Mesenchymal stem cell (in vitro differentiated cells and primary cell): ENCODE measurements at regions not wholly inside any gene's neighbourhood (a gene's known extent, or its start where the extent isn't known, plus 50 kb on each side); places are given as distances from the start of the nearest gene placed in this dataset.

Experiments used
- DNase-seq: peaks from one replicate; pipeline ENCODE4 v3.0.0-alpha.2; 2013
- H2AFZ ChIP-seq: one replicate; pipeline ENCODE4 v1.6.1; 2013; ENCODE audit warnings: low read depth, mild to moderate bottlenecking, control low read depth, inconsistent platforms, low read length, moderate library complexity
- H2AK5ac ChIP-seq: 2 replicates; pipeline ENCODE4 v1.6.1; 2013; ENCODE audit warnings: low read length, moderate library complexity, mild to moderate bottlenecking, inconsistent platforms; ENCODE audit not compliant: severe bottlenecking
- H2BK120ac ChIP-seq: one replicate; pipeline ENCODE4 v1.6.1; 2013; ENCODE audit warnings: low read depth, mild to moderate bottlenecking, inconsistent platforms, low read length, moderate library complexity
- H2BK12ac ChIP-seq, 2 experiments: one replicate each; pipeline ENCODE4 v1.6.1; 2013; ENCODE audit warnings: inconsistent platforms in 2 of 2, low read length in 2 of 2, mild to moderate bottlenecking in 2 of 2, moderate library complexity in 2 of 2, control low read depth in 1 of 2
- H2BK15ac ChIP-seq: one replicate; pipeline ENCODE4 v1.6.1; 2013; ENCODE audit warnings: mild to moderate bottlenecking, low read depth, inconsistent platforms; ENCODE audit not compliant: poor library complexity, severe bottlenecking
- H2BK5ac ChIP-seq: 2 replicates; pipeline ENCODE4 v1.6.1; 2013; ENCODE audit warnings: low read depth, mild to moderate bottlenecking, low read length, control low read depth, inconsistent platforms; ENCODE audit not compliant: poor library complexity, severe bottlenecking
- H3K14ac ChIP-seq, 2 experiments: one replicate each; pipeline ENCODE4 v1.6.1; 2013; ENCODE audit warnings: inconsistent platforms in 2 of 2, low read length in 2 of 2, control low read depth in 1 of 2, mild to moderate bottlenecking in 1 of 2, moderate library complexity in 1 of 2
- H3K18ac ChIP-seq, 2 experiments: one replicate each; pipeline ENCODE4 v1.6.1; 2013; ENCODE audit warnings: inconsistent platforms in 2 of 2, low read length in 2 of 2, control low read depth in 1 of 2, low read depth in 1 of 2, mild to moderate bottlenecking in 1 of 2
- H3K23ac ChIP-seq, 2 experiments: one replicate each; pipeline ENCODE4 v1.6.1; 2013; ENCODE audit warnings: inconsistent platforms in 2 of 2, low read length in 2 of 2, mild to moderate bottlenecking in 2 of 2, moderate library complexity in 2 of 2, control low read depth in 1 of 2
- H3K27ac ChIP-seq: 2 replicates; pipeline ENCODE4 v1.5.1; 2013; ENCODE audit warnings: mild to moderate bottlenecking, moderate library complexity, low read length, control low read depth, inconsistent platforms; ENCODE audit not compliant: poor library complexity, severe bottlenecking
- H3K27me3 ChIP-seq, 2 experiments: 2 replicates each; pipeline versions ENCODE4 v1.6.1 to v1.7.0; 2013; ENCODE audit warnings: low read length in 2 of 2, mild to moderate bottlenecking in 2 of 2, moderate library complexity in 2 of 2, control low read depth in 1 of 2, inconsistent platforms in 1 of 2; ENCODE audit not compliant: control insufficient read depth in 1 of 2, insufficient read depth in 1 of 2
- H3K36me3 ChIP-seq, 2 experiments: 2 replicates each; pipeline versions ENCODE4 v1.6.1 to v1.7.0; 2013; ENCODE audit warnings: low read length in 2 of 2, control low read depth in 1 of 2, inconsistent platforms in 1 of 2, low read depth in 1 of 2, mild to moderate bottlenecking in 1 of 2; ENCODE audit not compliant: insufficient read depth in 2 of 2, control insufficient read depth in 1 of 2
- H3K4ac ChIP-seq, 2 experiments: one replicate each; pipeline ENCODE4 v1.6.1; 2013; ENCODE audit warnings: inconsistent platforms in 2 of 2, low read length in 2 of 2, mild to moderate bottlenecking in 2 of 2, moderate library complexity in 2 of 2, control low read depth in 1 of 2, low read depth in 1 of 2
- H3K4me1 ChIP-seq: 2 replicates; pipeline ENCODE4 v1.6.1; 2013; ENCODE audit warnings: low read depth, low read length, control low read depth; ENCODE audit not compliant: control insufficient read depth, insufficient read depth
- H3K4me2 ChIP-seq: 2 replicates; pipeline ENCODE4 v1.6.1; 2013; ENCODE audit warnings: low read length, mild to moderate bottlenecking, inconsistent platforms; ENCODE audit not compliant: poor library complexity, severe bottlenecking
- H3K4me3 ChIP-seq, 2 experiments: 2 replicates each; pipeline versions ENCODE4 v1.5.1 to v1.7.0; 2013; ENCODE audit warnings: low read length in 2 of 2, mild to moderate bottlenecking in 2 of 2, control low read depth in 1 of 2, low read depth in 1 of 2; ENCODE audit not compliant: insufficient read depth in 1 of 2
- H3K79me1 ChIP-seq: replicated peaks from 2 replicates; pipeline ENCODE4 v1.6.1; 2013; ENCODE audit warnings: mild to moderate bottlenecking, control low read depth, low read length, inconsistent platforms; ENCODE audit not compliant: poor library complexity, severe bottlenecking
- H3K9ac ChIP-seq: 2 replicates; pipeline ENCODE4 v1.7.0; 2013; ENCODE audit warnings: mild to moderate bottlenecking, low read length, moderate library complexity
- H3K9me3 ChIP-seq: 2 replicates; pipeline ENCODE4 v1.7.0; 2013; ENCODE audit warnings: mild to moderate bottlenecking, low read length; ENCODE audit not compliant: control insufficient read depth
- H4K8ac ChIP-seq: one replicate; pipeline ENCODE4 v1.6.1; 2013; ENCODE audit warnings: inconsistent platforms, mild to moderate bottlenecking, low read length, moderate library complexity
- H4K91ac ChIP-seq: one replicate; pipeline ENCODE4 v1.6.1; 2013; ENCODE audit warnings: mild to moderate bottlenecking, low read length, inconsistent platforms
- WGBS: methylation state at CpG from one replicate; pipeline ENCODE4 v1.1.7; 2013; ENCODE audit warnings: mixed read lengths; 5-methylcytosine and 5-hydroxymethylcytosine counted together

GRCh38 chr18:22334567-22334966 lies 83.1 kb downstream of the CTAGE1 start:
- Histone ChIP-seq H3K18ac (no peak overlapping the region), H4K91ac (no peak overlapping the region), H3K36me3 (no peaks in the 10 kb centered on the region), H2AFZ (no peak overlapping the region), H2BK120ac (no peak overlapping the region), H2BK5ac (no peak overlapping the region), H2AK5ac (no peak overlapping the region), H3K27ac (no peak overlapping the region), H2BK15ac (no peak overlapping the region), H2BK12ac (no peak overlapping the region), H3K4me3 (no peak overlapping the region), H3K14ac (no peak overlapping the region), H3K4me2 (no peak overlapping the region), H3K27me3 (peaks cover 26 to 65% of the 10 kb centered on the region in 2 experiments), H3K9ac (no peak overlapping the region), H3K23ac (no peak overlapping the region), H3K4ac (no peak overlapping the region), H3K79me1 (no peaks in the 10 kb centered on the region), H4K8ac (no peak overlapping the region), H3K4me1 (no peaks in the 10 kb centered on the region), H3K9me3 (no peaks in the 10 kb centered on the region)
- DNase-seq: no peak
- 89% methylated on average over 5 of the region's 5 CpGs for whole genome bisulfite sequencing

GRCh38 chr18:22332590-22332989 lies 85.1 kb downstream of the CTAGE1 start:
- H3K27ac ChIP-seq: no peak overlapping the region
- DNase-seq: no peak
- H3K27me3 ChIP-seq: peaks cover 27 to 56% of the 10 kb centered on the region in 2 experiments
- 65% methylated on average over 5 of the region's 5 CpGs for WGBS
- H3K4ac ChIP-seq: no peak overlapping the region
- no peak overlapping the region for H4K91ac ChIP-seq
- H2BK15ac ChIP-seq: no peak overlapping the region
- H3K4me2 ChIP-seq: no peak overlapping the region
- no peak overlapping the region for H3K18ac ChIP-seq
- H2BK120ac ChIP-seq: no peak overlapping the region
- no peak overlapping the region for H3K14ac ChIP-seq
- no peaks in the 10 kb centered on the region for H3K79me1 ChIP-seq
- H2AFZ ChIP-seq: no peak overlapping the region
- H4K8ac ChIP-seq: no peak overlapping the region
- no peak overlapping the region for H2BK5ac ChIP-seq
- H3K9ac ChIP-seq: no peak overlapping the region
- no peak overlapping the region for H2BK12ac ChIP-seq
- H3K36me3 ChIP-seq: no peaks in the 10 kb centered on the region
- H3K23ac ChIP-seq: no peak overlapping the region
- H3K9me3 ChIP-seq: no peaks in the 10 kb centered on the region
- no peak overlapping the region for H3K4me3 ChIP-seq
- H3K4me1 ChIP-seq: no peaks in the 10 kb centered on the region
- H2AK5ac ChIP-seq: no peak overlapping the region

GRCh38 chr18:22330508-22330907 lies 87.2 kb downstream of the CTAGE1 start:
- Histone ChIP-seq H3K79me1 (no peaks in the 10 kb centered on the region), H3K23ac (no peak overlapping the region), H3K4me3 (no peak overlapping the region), H2BK120ac (no peak overlapping the region), H2BK15ac (no peak overlapping the region), H4K91ac (no peak overlapping the region), H3K9me3 (no peaks in the 10 kb centered on the region), H3K4me2 (no peak overlapping the region), H2AK5ac (no peak overlapping the region), H3K4ac (no peak overlapping the region), H2BK12ac (no peak overlapping the region), H3K18ac (no peak overlapping the region), H3K9ac (no peak overlapping the region), H2BK5ac (no peak overlapping the region), H3K27me3 (peaks cover 27 to 43% of the 10 kb centered on the region in 2 experiments), H3K27ac (no peak overlapping the region), H3K4me1 (no peaks in the 10 kb centered on the region), H2AFZ (no peak overlapping the region), H3K14ac (no peak overlapping the region), H3K36me3 (no peaks in the 10 kb centered on the region), H4K8ac (no peak overlapping the region)
- DNase-seq: no peak
- 82% methylated on average over 5 of the region's 5 CpGs for WGBS

- Histone ChIP-seq H3K4me1 (peaks cover 5% of the 10 kb centered on the region), H2BK15ac (no peak overlapping the region), H3K36me3 (no peaks in the 10 kb centered on the region), H2AK5ac (no peak overlapping the region), H3K27ac (no peak overlapping the region), H4K91ac (no peak overlapping the region), H3K4me2 (no peak overlapping the region), H3K4ac (no peak overlapping the region), H2BK5ac (no peak overlapping the region), H3K9me3 (no peaks in the 10 kb centered on the region), H3K27me3 (peaks cover 16 to 22% of the 10 kb centered on the region in 2 experiments), H3K14ac (no peak overlapping the region), H3K9ac (no peak overlapping the region), H3K18ac (no peak overlapping the region), H3K4me3 (no peak overlapping the region), H3K79me1 (no peaks in the 10 kb centered on the region), H2AFZ (no peak overlapping the region), H3K23ac (no peak overlapping the region), H2BK120ac (no peak overlapping the region), H2BK12ac (no peak overlapping the region), H4K8ac (no peak overlapping the region)
- whole genome bisulfite sequencing: 98% methylated on average over 8 of the region's 8 CpGs
- no peak for DNase-seq
Observed at GRCh38 chr18:22325396-22325795, 92.3 kb downstream of the CTAGE1 start.
